ENCODE measurements at regions not wholly inside any gene's neighbourhood (a gene's known extent, or its start where the extent isn't known, plus 50 kb on each side); places are given as distances from the start of the nearest gene placed in this dataset.
A peak's percentile ranks its signal among the peaks of the same experiment; 100 is the strongest.

DNA sequence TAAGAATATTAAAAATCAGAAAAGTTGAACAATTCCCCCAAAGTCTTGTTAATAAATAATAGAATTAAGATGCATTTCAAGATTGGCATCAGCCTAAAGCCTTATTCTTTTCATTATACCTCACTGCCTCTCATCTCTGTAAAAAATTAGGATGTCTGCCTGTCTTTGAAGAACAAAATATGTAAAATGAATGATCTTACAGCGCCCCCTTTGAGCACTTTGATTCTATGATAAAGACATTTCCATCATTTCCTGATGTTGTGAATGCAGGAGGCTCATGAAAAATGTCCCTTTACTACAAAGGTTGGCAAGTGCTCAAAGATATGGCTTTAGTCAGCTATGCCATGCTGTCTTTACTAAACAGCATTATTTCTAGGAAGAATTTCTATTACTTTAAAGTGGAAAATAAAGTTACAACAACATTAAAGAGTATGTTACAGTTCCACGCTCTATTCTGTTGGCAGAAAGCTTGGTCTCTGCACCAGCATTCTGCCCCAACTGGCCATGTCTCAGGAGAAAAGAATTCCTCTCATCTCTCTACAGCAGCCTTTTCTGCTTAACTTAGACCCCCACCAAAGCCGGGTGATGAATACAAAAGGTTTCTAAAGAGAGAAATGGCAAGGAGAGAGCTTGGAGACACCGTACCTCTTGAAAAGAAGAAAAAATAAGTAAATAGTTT, 95.1 kb downstream of the LLPH start:
- no peak overlapping the region for H3K18ac ChIP-seq (ENCODE audit: insufficient read length, low read depth, low read length)
- DNase-seq, result no peak
- H2AK5ac ChIP-seq (ENCODE audit: insufficient read length, low read length), result no peak overlapping the region
- H3T11ph ChIP-seq (ENCODE audit: low read length), result no peak overlapping the region
- no peak overlapping the region for H3K23ac ChIP-seq (ENCODE audit: insufficient read length, low read depth, low read length)
- H3K4me1 ChIP-seq (ENCODE audit: insufficient read depth, low read length), result no peaks in the 10 kb centered on the region; the same call in 1 of the 2 replicates
- Mint-ChIP-seq H3K4me3 (no peak overlapping the region), H3K36me3 (ENCODE audit: insufficient read depth in 1 of 3, low read depth in 3 of 3) (no peaks in the 10 kb centered on the region), H3K4me1 (no peaks in the 10 kb centered on the region), H3K27ac (no peak overlapping the region), H3K9me3 (no peaks in the 10 kb centered on the region), H3K27me3 (ENCODE audit: low read depth) (no peaks in the 10 kb centered on the region)
- peak; percentile 46; the same call in 2 of the 3 replicates for TF ChIP-seq CTCF (conservative IDR thresholded peaks at IDR 0.05)
- no peak overlapping the region for H4K8ac ChIP-seq (replicated peaks; ENCODE audit: insufficient read length, low read depth, low read length)
- WGBS (ENCODE audit: extremely low coverage, insufficient read length, low lambda C conversion rate), result no CpG with 5 or more reads among the region's 4 CpGs
- no peak overlapping the region for H2BK20ac ChIP-seq (ENCODE audit: low read depth, low read length, poor library complexity, severe bottlenecking)
- H3K27me3 ChIP-seq (ENCODE audit: insufficient read depth, low read length), result no peaks in the 10 kb centered on the region
- no peak overlapping the region for H3K4me2 ChIP-seq (ENCODE audit: insufficient read depth, insufficient read length, low read length)
- no peak overlapping the region for H2BK120ac ChIP-seq (ENCODE audit: low read depth, low read length, poor library complexity, severe bottlenecking)
- no peaks in the 10 kb centered on the region for H3K9me3 ChIP-seq (ENCODE audit: control insufficient read depth, low read depth, low read length)
- no peak overlapping the region for H4K5ac ChIP-seq (ENCODE audit: insufficient read length, low read depth, low read length)
- H3K23me2 ChIP-seq (ENCODE audit: insufficient read length, low read depth, low read length, poor library complexity, severe bottlenecking), result no peaks in the 10 kb centered on the region
- no peak overlapping the region for H3K56ac ChIP-seq (ENCODE audit: insufficient read length, low read depth, low read length)
- no peak overlapping the region for H3K9ac ChIP-seq (ENCODE audit: extremely low read depth, insufficient read length, low read length)
- no peak overlapping the region for H2BK15ac ChIP-seq (ENCODE audit: low read depth, low read length)
- H3K27ac ChIP-seq (ENCODE audit: insufficient read length, low read depth, low read length), result no peak overlapping the region
- no peaks in the 10 kb centered on the region for H4K20me1 ChIP-seq (ENCODE audit: control insufficient read depth, insufficient read depth, insufficient read length)
- no peak overlapping the region for H3K4ac ChIP-seq (ENCODE audit: low read depth, low read length)
- H2BK12ac ChIP-seq (ENCODE audit: insufficient read length, low read depth, low read length), result no peak overlapping the region
- no peak overlapping the region for H3K14ac ChIP-seq (ENCODE audit: insufficient read depth, low read length)
- no peak overlapping the region for H2BK5ac ChIP-seq (ENCODE audit: insufficient read length, low read length)
- no peak overlapping the region for H2AFZ ChIP-seq (ENCODE audit: low read length)
- H3K79me2 ChIP-seq (ENCODE audit: insufficient read depth, low read length), result no peaks in the 10 kb centered on the region
- no peaks in the 10 kb centered on the region for H3K79me1 ChIP-seq (ENCODE audit: insufficient read depth, low read depth, low read length, poor library complexity, severe bottlenecking)
- H4K91ac ChIP-seq (ENCODE audit: insufficient read length, low read depth, low read length), result no peak overlapping the region

All from H9 (cell line).